ENCODE measurements at regions not wholly inside any gene's neighbourhood (a gene's known extent, or its start where the extent isn't known, plus 50 kb on each side); places are given as distances from the start of the nearest gene placed in this dataset.

DNA sequence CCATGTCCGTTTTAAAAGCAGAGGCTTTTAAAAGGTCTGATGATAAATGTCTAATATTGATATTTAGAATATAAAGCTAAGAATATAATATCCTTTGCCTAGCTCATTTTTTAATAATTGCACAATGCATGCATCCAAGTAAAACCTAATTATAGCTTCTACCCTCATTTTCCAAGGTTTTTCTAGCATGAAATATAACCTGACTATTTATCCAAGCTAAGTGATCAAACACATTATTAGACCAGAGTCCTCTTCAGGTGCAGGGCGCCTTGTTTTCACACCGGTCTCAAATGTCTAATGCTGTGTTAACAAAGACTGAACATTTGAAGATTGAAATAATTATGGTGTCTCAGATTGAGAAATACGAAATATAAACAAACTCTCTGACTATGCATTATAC is 648.9 kb upstream of the CXADR start:
- TF ChIP-seq, protein P1, sequence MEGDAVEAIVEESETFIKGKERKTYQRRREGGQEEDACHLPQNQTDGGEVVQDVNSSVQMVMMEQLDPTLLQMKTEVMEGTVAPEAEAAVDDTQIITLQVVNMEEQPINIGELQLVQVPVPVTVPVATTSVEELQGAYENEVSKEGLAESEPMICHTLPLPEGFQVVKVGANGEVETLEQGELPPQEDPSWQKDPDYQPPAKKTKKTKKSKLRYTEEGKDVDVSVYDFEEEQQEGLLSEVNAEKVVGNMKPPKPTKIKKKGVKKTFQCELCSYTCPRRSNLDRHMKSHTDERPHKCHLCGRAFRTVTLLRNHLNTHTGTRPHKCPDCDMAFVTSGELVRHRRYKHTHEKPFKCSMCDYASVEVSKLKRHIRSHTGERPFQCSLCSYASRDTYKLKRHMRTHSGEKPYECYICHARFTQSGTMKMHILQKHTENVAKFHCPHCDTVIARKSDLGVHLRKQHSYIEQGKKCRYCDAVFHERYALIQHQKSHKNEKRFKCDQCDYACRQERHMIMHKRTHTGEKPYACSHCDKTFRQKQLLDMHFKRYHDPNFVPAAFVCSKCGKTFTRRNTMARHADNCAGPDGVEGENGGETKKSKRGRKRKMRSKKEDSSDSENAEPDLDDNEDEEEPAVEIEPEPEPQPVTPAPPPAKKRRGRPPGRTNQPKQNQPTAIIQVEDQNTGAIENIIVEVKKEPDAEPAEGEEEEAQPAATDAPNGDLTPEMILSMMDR (IDR thresholded peaks at IDR 0.05 in 4 of 5, conservative IDR thresholded peaks at IDR 0.05 in 1 of 5) = no peak
- TF ChIP-seq POLR2A (IDR thresholded peaks at IDR 0.05) = no peak
- in situ Hi-C loops (cut with MboI; ENCODE audit: low sequenced_read_pairs in 4 of 4) (no loop called here), intact Hi-C loops (cut with DNase I; ENCODE audit: low total_unique reads) (no loop called here)
- no peak overlapping the region for H3K27ac ChIP-seq
- no peak for ATAC-seq
- H3K27me3 ChIP-seq = no peaks in the 10 kb centered on the region
- H3K9me3 ChIP-seq = no peaks in the 10 kb centered on the region
- no peaks in the 10 kb centered on the region for H3K4me1 ChIP-seq
- no peak overlapping the region for H3K4me3 ChIP-seq
- H3K36me3 ChIP-seq = no peaks in the 10 kb centered on the region
- no peak for DNase-seq

DNA sequence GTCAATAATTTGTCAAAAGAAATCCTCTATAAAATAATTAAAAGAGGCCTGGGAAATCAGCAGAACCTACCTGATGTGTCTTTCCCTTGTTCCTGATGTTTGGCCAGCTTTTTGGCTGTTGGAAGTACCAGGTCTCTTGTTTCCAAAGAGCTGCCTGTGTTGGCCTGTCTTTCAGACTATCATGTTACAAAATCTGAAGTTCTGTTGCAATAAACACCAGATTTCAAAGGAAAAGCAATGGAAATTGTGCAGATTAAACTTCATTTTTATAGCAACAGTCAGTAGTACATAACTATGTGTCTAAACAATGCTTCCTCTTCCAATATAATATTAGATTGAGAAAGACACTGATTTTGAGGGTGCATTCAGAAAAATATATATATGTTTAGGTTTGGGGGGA is 647.2 kb upstream of the CXADR start:
- in situ Hi-C loops (cut with MboI; ENCODE audit: low sequenced_read_pairs in 4 of 4) (no loop called here), intact Hi-C loops (cut with DNase I; ENCODE audit: low total_unique reads) (no loop called here)
- TF ChIP-seq, protein P1 (IDR thresholded peaks at IDR 0.05 in 4 of 5, conservative IDR thresholded peaks at IDR 0.05 in 1 of 5) = no peak
- no peak for TF ChIP-seq POLR2A (IDR thresholded peaks at IDR 0.05)
- no peaks in the 10 kb centered on the region for H3K36me3 ChIP-seq
- no peak for ATAC-seq
- DNase-seq = no peak
- H3K4me3 ChIP-seq = no peak overlapping the region
- no peaks in the 10 kb centered on the region for H3K27me3 ChIP-seq
- no peak overlapping the region for H3K27ac ChIP-seq
- H3K4me1 ChIP-seq = no peaks in the 10 kb centered on the region
- no peaks in the 10 kb centered on the region for H3K9me3 ChIP-seq

DNA sequence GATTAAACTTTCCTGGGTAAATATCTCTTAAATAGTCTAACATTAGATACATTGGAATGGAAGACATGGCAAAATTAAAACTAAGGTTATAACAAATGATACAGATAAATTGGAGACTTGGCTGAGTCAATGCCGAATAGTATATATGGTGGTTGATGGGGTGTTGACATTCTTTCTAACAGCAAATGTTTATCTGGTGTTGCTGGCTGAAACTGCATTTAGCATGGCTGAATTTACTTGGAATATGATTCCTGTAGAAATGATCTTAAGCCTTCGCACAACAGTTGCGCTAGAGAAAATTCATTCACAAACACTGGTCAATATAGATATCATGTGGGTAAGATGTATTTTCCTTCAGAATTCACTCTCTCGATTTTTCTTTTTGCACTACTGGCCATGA is 646.0 kb upstream of the CXADR start:
- H3K4me3 ChIP-seq = no peak overlapping the region
- no peaks in the 10 kb centered on the region for H3K27me3 ChIP-seq
- in situ Hi-C loops (cut with MboI; ENCODE audit: low sequenced_read_pairs in 4 of 4) (no loop called here), intact Hi-C loops (cut with DNase I; ENCODE audit: low total_unique reads) (no loop called here)
- TF ChIP-seq, protein P1 (IDR thresholded peaks at IDR 0.05 in 4 of 5, conservative IDR thresholded peaks at IDR 0.05 in 1 of 5) = no peak
- TF ChIP-seq POLR2A (IDR thresholded peaks at IDR 0.05) = no peak
- DNase-seq = no peak
- no peak overlapping the region for H3K27ac ChIP-seq
- no peaks in the 10 kb centered on the region for H3K4me1 ChIP-seq
- ATAC-seq = no peak
- H3K36me3 ChIP-seq = no peaks in the 10 kb centered on the region
- no peaks in the 10 kb centered on the region for H3K9me3 ChIP-seq

DNA sequence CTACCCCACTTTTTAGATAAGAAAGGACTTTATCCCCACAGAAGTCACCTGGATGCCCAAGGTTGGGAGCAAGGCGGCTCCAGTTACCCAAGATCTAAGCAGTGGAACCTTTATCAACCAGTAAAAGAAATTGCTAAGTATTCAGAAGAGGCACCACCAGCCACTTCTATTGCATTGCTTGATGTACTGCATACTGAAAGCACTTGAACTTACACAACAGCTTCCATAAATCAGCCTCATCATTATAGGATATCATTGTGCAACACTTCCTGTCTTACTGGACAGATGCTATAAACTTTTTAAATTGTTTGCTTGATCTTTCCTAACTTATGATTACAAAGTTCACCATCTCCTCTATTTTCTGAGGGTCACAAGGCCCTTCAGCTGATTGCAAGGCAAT is 642.7 kb upstream of the CXADR start:
- TF ChIP-seq, protein P1 (IDR thresholded peaks at IDR 0.05 in 4 of 5, conservative IDR thresholded peaks at IDR 0.05 in 1 of 5) = no peak
- TF ChIP-seq POLR2A (IDR thresholded peaks at IDR 0.05) = no peak
- in situ Hi-C loops (cut with MboI; ENCODE audit: low sequenced_read_pairs in 4 of 4) = loop anchor here in 1 of 4 donors (10.0 kb wide), 1 partner anchor 65 kb away; no protein-coding TSS in a partner anchor

GRCh38 chr21:16872616-16873015 is 640.2 kb upstream of the CXADR start:
- DNase-seq (no peak), ATAC-seq (no peak)
- Histone ChIP-seq H3K9me3 (no peaks in the 10 kb centered on the region), H3K27me3 (no peaks in the 10 kb centered on the region), H3K4me1 (no peaks in the 10 kb centered on the region), H3K4me3 (no peak overlapping the region), H3K27ac (no peak overlapping the region), H3K36me3 (no peaks in the 10 kb centered on the region)
- intact Hi-C loops (cut with DNase I; ENCODE audit: low total_unique reads) = no loop called here
- TF ChIP-seq, protein P1 (IDR thresholded peaks at IDR 0.05 in 4 of 5, conservative IDR thresholded peaks at IDR 0.05 in 1 of 5) = no peak
- no peak for TF ChIP-seq POLR2A (IDR thresholded peaks at IDR 0.05)
- in situ Hi-C loops (cut with MboI; ENCODE audit: low sequenced_read_pairs in 4 of 4) = loop anchor here in 1 of 4 donors (10.0 kb wide), 1 partner anchor 62 kb away; no protein-coding TSS in a partner anchor

More for the DNA sequence above, 642.7 kb upstream of the CXADR start:
- intact Hi-C loops (cut with DNase I; ENCODE audit: low total_unique reads) = no loop called here
- no peaks in the 10 kb centered on the region for H3K9me3 ChIP-seq
- no peak overlapping the region for H3K4me3 ChIP-seq
- H3K36me3 ChIP-seq = no peaks in the 10 kb centered on the region
- no peaks in the 10 kb centered on the region for H3K27me3 ChIP-seq
- ATAC-seq (no peak), DNase-seq (no peak)
- no peaks in the 10 kb centered on the region for H3K4me1 ChIP-seq
- H3K27ac ChIP-seq = no peak overlapping the region

Data from gastrocnemius medialis (tissue), 4 donors.